OCI-LY7 (cell line): ENCODE measurements at regions not wholly inside any gene's neighbourhood (a gene's known extent, or its start where the extent isn't known, plus 50 kb on each side); places are given as distances from the start of the nearest gene placed in this dataset.

Experiments used
- BruUV-seq: library from RNA; stranded (reverse); fragments of 400-500 nt; replicated peaks from 2 replicates; lab custom pipeline; 2021; lab: Mats Ljungman, UMichigan
- CTCF ChIA-PET: fragments of 300-600 bp; sonication (Branson Sonifier 250); formaldehyde crosslinking; loops from one replicate; lab custom pipeline; 2022; ENCODE audit warnings: antibody characterized with exemption; ENCODE audit not compliant: unreplicated experiment; lab: Charles Lee
- POLR2A ChIA-PET: fragments of 300-600 bp; sonication (Branson Sonifier 250); formaldehyde crosslinking; loops from one replicate; lab custom pipeline; 2022; ENCODE audit warnings: antibody characterized with exemption; lab: Charles Lee
- DNase-seq: peaks from one replicate; pipeline ENCODE4 v3.0.0-alpha.2; 2015; ENCODE audit warnings: low spot score
- H2AFZ ChIP-seq: fragments of 200-600 bp; sonication (generic), shearing (Covaris generic); 2 replicates; pipeline ENCODE4 v1.6.1; 2014; ENCODE audit warnings: mild to moderate bottlenecking, antibody characterized with exemption, low read length, moderate library complexity
- H3K27ac ChIP-seq: fragments of 200-600 bp; sonication (generic); 2 replicates; pipeline ENCODE4 v1.5.1; 2014; ENCODE audit warnings: mixed run types, low read depth, mild to moderate bottlenecking, moderate library complexity, low read length, inconsistent platforms; ENCODE audit not compliant: poor library complexity, severe bottlenecking
- H3K36me3 ChIP-seq: fragments of 200-600 bp; sonication (generic); 2 replicates; pipeline ENCODE4 v1.6.1; 2014; ENCODE audit warnings: mild to moderate bottlenecking, antibody characterized with exemption, low read length, moderate library complexity, mixed read lengths; ENCODE audit not compliant: insufficient read depth
- H3K4me1 ChIP-seq: fragments of 200-600 bp; sonication (generic); 2 replicates; pipeline ENCODE4 v1.5.1; 2014; ENCODE audit warnings: mild to moderate bottlenecking, low read length; ENCODE audit not compliant: insufficient read depth, poor library complexity, severe bottlenecking
- H3K4me2 ChIP-seq: fragments of 200-600 bp; sonication (generic); 2 replicates; pipeline ENCODE4 v1.6.1; 2014; ENCODE audit warnings: mild to moderate bottlenecking, low read length
- H3K4me3 ChIP-seq: fragments of 200-600 bp; sonication (generic); 2 replicates; pipeline ENCODE4 v1.5.1; 2014; ENCODE audit warnings: mild to moderate bottlenecking, low read depth, low read length; ENCODE audit not compliant: poor library complexity, severe bottlenecking
- H3K79me2 ChIP-seq: fragments of 200-600 bp; sonication (generic); 2 replicates; pipeline ENCODE4 v1.6.1; 2016; ENCODE audit warnings: low read depth, mild to moderate bottlenecking, low read length, moderate library complexity, mixed read lengths; ENCODE audit not compliant: insufficient read depth
- H3K9me2 ChIP-seq: fragments of 200-600 bp; sonication (generic); 2 replicates; pipeline ENCODE4 v1.6.1; 2016; ENCODE audit warnings: mild to moderate bottlenecking, low read length, mixed read lengths; ENCODE audit not compliant: insufficient read depth
- H3K9me3 ChIP-seq: fragments of 200-600 bp; sonication (generic); 2 replicates; pipeline ENCODE4 v1.6.1; 2014; ENCODE audit warnings: mild to moderate bottlenecking, mixed run types, low read length, mixed read lengths
- H4K20me1 ChIP-seq: fragments of 200-600 bp; sonication (generic); 2 replicates; pipeline ENCODE4 v1.6.1; 2014; ENCODE audit warnings: mild to moderate bottlenecking, antibody characterized with exemption, low read length, moderate library complexity, mixed read lengths; ENCODE audit not compliant: insufficient read depth
- EZH2phosphoT487 ChIP-seq: fragments of 200-600 bp; sonication (generic); IDR thresholded peaks from 2 replicates; pipeline ENCODE4 v1.6.1; 2018; ENCODE audit warnings: low read depth, borderline replicate concordance, mild to moderate bottlenecking, mixed run types, antibody characterized with exemption, low read length, moderate library complexity, mixed read lengths
- intact Hi-C: fragments of 100-400 bp; cut with micrococcal nuclease; formaldehyde crosslinking; loops from one replicate; pipeline ENCODE4 v1.10.0; 2022; ENCODE audit not compliant: unreplicated experiment
- TF ChIP-seq, protein P1 (sequence below): fragments of 200-600 bp; sonication (generic); conservative IDR thresholded peaks from 2 replicates; pipeline ENCODE4 v1.5.1; 2014; ENCODE audit warnings: mild to moderate bottlenecking, antibody characterized with exemption, low read length, moderate library complexity, mixed read lengths

DNA sequence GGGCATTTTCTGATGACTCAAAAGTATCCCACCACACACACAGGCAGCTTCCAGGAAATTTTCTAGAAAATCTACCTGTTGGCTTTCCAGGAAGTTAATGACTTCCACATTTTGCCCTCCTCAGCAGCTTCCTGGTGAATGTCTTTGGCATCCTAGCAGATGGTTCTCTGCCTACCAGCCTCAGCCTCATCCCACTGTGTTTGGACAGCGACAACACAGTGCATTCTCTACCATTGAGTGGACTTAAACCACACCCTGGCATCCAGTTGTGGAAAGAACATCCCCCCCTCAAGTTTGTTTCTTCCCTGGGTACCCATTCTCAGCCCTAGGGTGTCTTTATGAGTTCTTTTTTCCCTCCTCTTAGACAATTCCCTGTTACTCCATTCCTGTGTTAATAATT, 50.8 kb upstream of the GADL1 start:
- H3K4me2 ChIP-seq = no peak overlapping the region
- no peak overlapping the region for H3K4me3 ChIP-seq
- TF ChIP-seq, protein P1, sequence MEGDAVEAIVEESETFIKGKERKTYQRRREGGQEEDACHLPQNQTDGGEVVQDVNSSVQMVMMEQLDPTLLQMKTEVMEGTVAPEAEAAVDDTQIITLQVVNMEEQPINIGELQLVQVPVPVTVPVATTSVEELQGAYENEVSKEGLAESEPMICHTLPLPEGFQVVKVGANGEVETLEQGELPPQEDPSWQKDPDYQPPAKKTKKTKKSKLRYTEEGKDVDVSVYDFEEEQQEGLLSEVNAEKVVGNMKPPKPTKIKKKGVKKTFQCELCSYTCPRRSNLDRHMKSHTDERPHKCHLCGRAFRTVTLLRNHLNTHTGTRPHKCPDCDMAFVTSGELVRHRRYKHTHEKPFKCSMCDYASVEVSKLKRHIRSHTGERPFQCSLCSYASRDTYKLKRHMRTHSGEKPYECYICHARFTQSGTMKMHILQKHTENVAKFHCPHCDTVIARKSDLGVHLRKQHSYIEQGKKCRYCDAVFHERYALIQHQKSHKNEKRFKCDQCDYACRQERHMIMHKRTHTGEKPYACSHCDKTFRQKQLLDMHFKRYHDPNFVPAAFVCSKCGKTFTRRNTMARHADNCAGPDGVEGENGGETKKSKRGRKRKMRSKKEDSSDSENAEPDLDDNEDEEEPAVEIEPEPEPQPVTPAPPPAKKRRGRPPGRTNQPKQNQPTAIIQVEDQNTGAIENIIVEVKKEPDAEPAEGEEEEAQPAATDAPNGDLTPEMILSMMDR = no peak
- no peak for TF ChIP-seq EZH2phosphoT487
- no peaks in the 10 kb centered on the region for H4K20me1 ChIP-seq
- intact Hi-C loops = no loop called here
- H3K36me3 ChIP-seq = no peaks in the 10 kb centered on the region
- DNase-seq = no peak
- no peaks in the 10 kb centered on the region for H3K4me1 ChIP-seq
- BruUV-seq = no TSS peak
- ChIA-PET POLR2A (interaction anchor here (0.9 kb wide), 1 partner anchor 1243 kb away, joined by 3 read pairs; no protein-coding TSS in a partner anchor), CTCF (no interaction called here)
- no peaks in the 10 kb centered on the region for H3K9me3 ChIP-seq
- no peak overlapping the region for H3K27ac ChIP-seq
- H2AFZ ChIP-seq = no peak overlapping the region
- no peaks in the 10 kb centered on the region for H3K9me2 ChIP-seq
- no peaks in the 10 kb centered on the region for H3K79me2 ChIP-seq

DNA sequence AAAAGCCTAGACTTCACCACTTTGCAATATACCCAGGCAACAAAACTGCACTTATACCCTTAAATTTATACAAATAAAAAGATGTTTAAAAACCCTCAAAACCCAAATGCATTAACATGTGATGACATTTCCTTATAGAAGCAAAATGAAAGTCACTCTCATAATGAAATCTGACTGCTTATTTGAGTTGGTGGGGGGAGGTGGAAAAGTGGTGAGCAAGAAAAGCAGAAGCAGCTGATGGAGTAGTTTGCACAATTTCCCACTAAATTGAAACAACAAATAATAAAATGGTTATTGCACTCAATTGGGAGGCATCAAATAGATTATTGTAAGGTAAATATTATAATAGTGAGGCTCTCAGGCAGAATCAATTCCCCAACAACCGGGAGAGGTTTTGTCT, 54.0 kb upstream of the GADL1 start:
- H3K9me3 ChIP-seq = no peaks in the 10 kb centered on the region
- DNase-seq = no peak
- no peak for TF ChIP-seq EZH2phosphoT487
- TF ChIP-seq, protein P1 = no peak
- H3K79me2 ChIP-seq = no peaks in the 10 kb centered on the region
- no peaks in the 10 kb centered on the region for H4K20me1 ChIP-seq
- CTCF ChIA-PET = no interaction called here
- intact Hi-C loops = no loop called here
- no peaks in the 10 kb centered on the region for H3K9me2 ChIP-seq
- POLR2A ChIA-PET = interaction anchor here (0.6 kb wide), 1 partner anchor 36 kb away, joined by 3 read pairs; no protein-coding TSS in a partner anchor
- no TSS peak for BruUV-seq
- no peak overlapping the region for H3K4me3 ChIP-seq
- H2AFZ ChIP-seq = no peak overlapping the region
- no peak overlapping the region for H3K27ac ChIP-seq
- H3K36me3 ChIP-seq = no peaks in the 10 kb centered on the region
- no peaks in the 10 kb centered on the region for H3K4me1 ChIP-seq
- H3K4me2 ChIP-seq = no peak overlapping the region

DNA sequence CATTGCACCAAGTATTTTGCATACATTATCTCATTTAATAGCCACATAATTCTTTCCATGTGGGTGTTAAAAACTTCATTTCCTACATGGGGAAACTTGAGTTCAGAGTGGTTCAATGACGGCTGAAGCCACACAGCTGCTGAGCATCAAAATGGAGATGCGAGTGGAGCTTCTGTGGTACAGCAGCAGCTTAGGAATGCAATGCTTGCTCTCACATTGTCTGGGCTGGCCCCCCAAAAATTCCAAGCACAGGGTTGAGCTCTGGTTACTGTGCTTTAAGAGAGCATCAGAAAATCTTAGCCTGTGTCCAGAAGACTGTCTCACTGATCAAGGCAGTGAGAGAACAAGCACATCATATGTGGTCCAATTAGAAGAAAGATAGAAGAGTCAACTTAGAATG, 57.4 kb upstream of the GADL1 start:
- BruUV-seq = no TSS peak
- POLR2A ChIA-PET = interaction anchor here (0.9 kb wide), 1 partner anchor 26 kb away, joined by 3 read pairs; no protein-coding TSS in a partner anchor

More for the DNA sequence above, 57.4 kb upstream of the GADL1 start:
- no peaks in the 10 kb centered on the region for H3K9me3 ChIP-seq
- TF ChIP-seq EZH2phosphoT487 = no peak
- TF ChIP-seq, protein P1 = no peak
- no peaks in the 10 kb centered on the region for H3K9me2 ChIP-seq
- no peak overlapping the region for H2AFZ ChIP-seq
- DNase-seq = no peak
- CTCF ChIA-PET = no interaction called here
- no peaks in the 10 kb centered on the region for H4K20me1 ChIP-seq
- no peaks in the 10 kb centered on the region for H3K4me1 ChIP-seq
- no peaks in the 10 kb centered on the region for H3K79me2 ChIP-seq
- H3K4me2 ChIP-seq = no peak overlapping the region
- no peak overlapping the region for H3K27ac ChIP-seq
- intact Hi-C loops = no loop called here
- H3K36me3 ChIP-seq = no peaks in the 10 kb centered on the region
- H3K4me3 ChIP-seq = no peak overlapping the region
